Activated naive CD8-positive, alpha-beta T cell treated with anti-CD3 and anti-CD28 coated beads for 36 hours (primary cell): ENCODE measurements at regions not wholly inside any gene's neighbourhood (a gene's known extent, or its start where the extent isn't known, plus 50 kb on each side); places are given as distances from the start of the nearest gene placed in this dataset.
"Not testable (repeated sequence)": the region's sequence is repeated elsewhere in the genome, so short reads cannot be mapped to it uniquely, and the experiment has no call there.

Experiments
- DNase-seq: peaks from one replicate; pipeline ENCODE4 v3.0.0; 2021
- H3K27ac Mint-ChIP-seq: one replicate; pipeline ENCODE4 v1.8.0; 2022; ENCODE audit warnings: mild to moderate bottlenecking, moderate library complexity, mixed read lengths
- H3K27me3 Mint-ChIP-seq: one replicate; pipeline ENCODE4 v1.8.0; 2022; ENCODE audit warnings: mild to moderate bottlenecking, mixed read lengths
- H3K36me3 Mint-ChIP-seq: one replicate; pipeline ENCODE4 v1.8.0; 2021; ENCODE audit warnings: mild to moderate bottlenecking, mixed read lengths
- H3K4me1 Mint-ChIP-seq: one replicate; pipeline ENCODE4 v1.8.0; 2021; ENCODE audit warnings: mixed read lengths
- H3K4me3 Mint-ChIP-seq: one replicate; pipeline ENCODE4 v1.8.0; 2022; ENCODE audit warnings: mild to moderate bottlenecking, moderate library complexity, mixed read lengths
- H3K9me3 Mint-ChIP-seq: one replicate; pipeline ENCODE4 v1.8.0; 2022; ENCODE audit warnings: mixed read lengths

GRCh38 chr22:22161924-22162851 is 82.4 kb upstream of the VPREB1 start:
- H3K27me3 Mint-ChIP-seq = peaks cover 7% of the 10 kb centered on the region
- no peaks in the 10 kb centered on the region for H3K4me1 Mint-ChIP-seq
- H3K9me3 Mint-ChIP-seq = no peaks in the 10 kb centered on the region
- H3K27ac Mint-ChIP-seq = no peak overlapping the region
- H3K4me3 Mint-ChIP-seq = no peak overlapping the region
- no peak for DNase-seq
- no peaks in the 10 kb centered on the region for H3K36me3 Mint-ChIP-seq

- DNase-seq, H3K9me3 Mint-ChIP-seq, H3K27ac Mint-ChIP-seq, H3K4me1 Mint-ChIP-seq, H3K27me3 Mint-ChIP-seq, H3K4me3 Mint-ChIP-seq, H3K36me3 Mint-ChIP-seq: not testable (repeated sequence)
These were observed 83.8 kb upstream of the VPREB1 start for GRCh38 chr22:22160768-22161167.

GRCh38 chr22:22159384-22159783 is 85.2 kb upstream of the VPREB1 start:
- Mint-ChIP-seq H3K4me3 (no peak overlapping the region), H3K36me3 (no peaks in the 10 kb centered on the region), H3K27me3 (peaks cover 7% of the 10 kb centered on the region), H3K9me3 (no peaks in the 10 kb centered on the region), H3K27ac (no peak overlapping the region), H3K4me1 (peaks cover 4% of the 10 kb centered on the region)
- DNase-seq = no peak

GRCh38 chr22:22158965-22159364 is 85.6 kb upstream of the VPREB1 start:
- H3K27ac Mint-ChIP-seq = no peak overlapping the region
- no peak overlapping the region for H3K4me3 Mint-ChIP-seq
- H3K36me3 Mint-ChIP-seq = no peaks in the 10 kb centered on the region
- H3K27me3 Mint-ChIP-seq = peaks cover 7% of the 10 kb centered on the region
- no peak for DNase-seq
- H3K9me3 Mint-ChIP-seq = no peaks in the 10 kb centered on the region
- H3K4me1 Mint-ChIP-seq = peaks cover 4% of the 10 kb centered on the region

GRCh38 chr22:22158207-22158816 is 86.3 kb upstream of the VPREB1 start:
- Mint-ChIP-seq H3K4me1 (peaks cover 4% of the 10 kb centered on the region), H3K27ac (no peak overlapping the region), H3K9me3 (no peaks in the 10 kb centered on the region), H3K4me3 (no peak overlapping the region), H3K36me3 (no peaks in the 10 kb centered on the region), H3K27me3 (peaks cover 7% of the 10 kb centered on the region)
- DNase-seq = no peak

- Mint-ChIP-seq H3K36me3 (no peaks in the 10 kb centered on the region), H3K4me3 (no peak overlapping the region), H3K27ac (peak overlapping the region; percentile 75), H3K4me1 (peaks cover 4% of the 10 kb centered on the region), H3K27me3 (peaks cover 7% of the 10 kb centered on the region), H3K9me3 (no peaks in the 10 kb centered on the region)
- DNase-seq = no peak
These were observed 87.2 kb upstream of the VPREB1 start for GRCh38 chr22:22157348-22157725.

GRCh38 chr22:22156716-22157347 is 87.8 kb upstream of the VPREB1 start:
- Mint-ChIP-seq H3K27ac (peak overlapping the region; percentile 75), H3K4me1 (peaks cover 4% of the 10 kb centered on the region), H3K36me3 (no peaks in the 10 kb centered on the region), H3K4me3 (no peak overlapping the region), H3K9me3 (no peaks in the 10 kb centered on the region), H3K27me3 (peaks cover 12% of the 10 kb centered on the region)
- DNase-seq = peak; percentile 56

GRCh38 chr22:22156348-22156715 is 88.3 kb upstream of the VPREB1 start:
- Mint-ChIP-seq H3K4me1 (peaks cover 4% of the 10 kb centered on the region), H3K27me3 (peaks cover 17% of the 10 kb centered on the region), H3K27ac (no peak overlapping the region), H3K36me3 (no peaks in the 10 kb centered on the region), H3K4me3 (no peak overlapping the region), H3K9me3 (no peaks in the 10 kb centered on the region)
- DNase-seq = no peak

GRCh38 chr22:22155607-22156006 is 89.0 kb upstream of the VPREB1 start:
- Mint-ChIP-seq H3K9me3 (no peaks in the 10 kb centered on the region), H3K36me3 (no peaks in the 10 kb centered on the region), H3K4me3 (no peak overlapping the region), H3K27me3 (peaks cover 20% of the 10 kb centered on the region), H3K4me1 (peaks cover 4% of the 10 kb centered on the region), H3K27ac (no peak overlapping the region)
- no peak for DNase-seq

GRCh38 chr22:22155146-22155545 is 89.4 kb upstream of the VPREB1 start:
- Mint-ChIP-seq H3K4me3 (no peak overlapping the region), H3K36me3 (no peaks in the 10 kb centered on the region), H3K4me1 (peaks cover 4% of the 10 kb centered on the region), H3K27ac (no peak overlapping the region), H3K27me3 (peaks cover 25% of the 10 kb centered on the region), H3K9me3 (no peaks in the 10 kb centered on the region)
- DNase-seq = no peak

GRCh38 chr22:22154040-22154439 is 90.5 kb upstream of the VPREB1 start:
- H3K4me1 Mint-ChIP-seq = peaks cover 4% of the 10 kb centered on the region
- H3K9me3 Mint-ChIP-seq = no peaks in the 10 kb centered on the region
- H3K27me3 Mint-ChIP-seq = peaks cover 27% of the 10 kb centered on the region

GRCh38 chr22:22151308-22151707 is 93.3 kb upstream of the VPREB1 start:
- Mint-ChIP-seq H3K27me3 (peaks cover 47% of the 10 kb centered on the region), H3K9me3 (no peaks in the 10 kb centered on the region), H3K36me3 (no peaks in the 10 kb centered on the region), H3K4me1 (no peaks in the 10 kb centered on the region), H3K4me3 (no peak overlapping the region), H3K27ac (no peak overlapping the region)
- DNase-seq = no peak

More at GRCh38 chr22:22154040-22154439, 90.5 kb upstream of the VPREB1 start:
- no peaks in the 10 kb centered on the region for H3K36me3 Mint-ChIP-seq
- H3K4me3 Mint-ChIP-seq = no peak overlapping the region
- DNase-seq = no peak
- no peak overlapping the region for H3K27ac Mint-ChIP-seq

- no peaks in the 10 kb centered on the region for H3K9me3 Mint-ChIP-seq
- no peak for DNase-seq
- no peak overlapping the region for H3K27ac Mint-ChIP-seq
- no peaks in the 10 kb centered on the region for H3K36me3 Mint-ChIP-seq
- H3K4me3 Mint-ChIP-seq = no peak overlapping the region
- H3K27me3 Mint-ChIP-seq = peaks cover 48% of the 10 kb centered on the region
- no peaks in the 10 kb centered on the region for H3K4me1 Mint-ChIP-seq
These were observed 94.1 kb upstream of the VPREB1 start for GRCh38 chr22:22150457-22150856.

- H3K27me3 Mint-ChIP-seq = peaks cover 52% of the 10 kb centered on the region
- H3K27ac Mint-ChIP-seq = no peak overlapping the region
- H3K4me1 Mint-ChIP-seq = no peaks in the 10 kb centered on the region
- DNase-seq = no peak
- H3K9me3 Mint-ChIP-seq = no peaks in the 10 kb centered on the region
- no peak overlapping the region for H3K4me3 Mint-ChIP-seq
- H3K36me3 Mint-ChIP-seq = no peaks in the 10 kb centered on the region
These were observed 95.7 kb upstream of the VPREB1 start for GRCh38 chr22:22148905-22149304.

- H3K27ac Mint-ChIP-seq = no peak overlapping the region
- H3K4me3 Mint-ChIP-seq = no peak overlapping the region
- H3K27me3 Mint-ChIP-seq = peaks cover 56% of the 10 kb centered on the region
These were observed 99.7 kb upstream of the VPREB1 start for GRCh38 chr22:22144858-22145257.

More at GRCh38 chr22:22144858-22145257, 99.7 kb upstream of the VPREB1 start:
- no peaks in the 10 kb centered on the region for H3K36me3 Mint-ChIP-seq
- H3K4me1 Mint-ChIP-seq = no peaks in the 10 kb centered on the region
- DNase-seq = no peak
- no peaks in the 10 kb centered on the region for H3K9me3 Mint-ChIP-seq
